GM23338 (cell line): ENCODE measurements at regions not wholly inside any gene's neighbourhood (a gene's known extent, or its start where the extent isn't known, plus 50 kb on each side); places are given as distances from the start of the nearest gene placed in this dataset.

Experiments used
- ATAC-seq: fragments of 200-7000 bp; cut with Tn5 transposase; 3 replicates; pipeline ENCODE4 v1.9.1; 2020
- DNase-seq: peaks from one replicate; pipeline ENCODE4 v3.0.0-alpha.2; 2015; ENCODE audit warnings: low spot score
- H2AFZ ChIP-seq: fragments of 200-600 bp; sonication (generic); 2 replicates; pipeline ENCODE4 v1.8.0; 2016; ENCODE audit warnings: antibody characterized with exemption, mild to moderate bottlenecking, moderate library complexity
- H3F3A ChIP-seq: fragments of 200-600 bp; sonication (generic); replicated peaks from 2 replicates; pipeline ENCODE4 v1.8.0; 2017; ENCODE audit warnings: antibody characterized with exemption, mixed run types, low read depth
- H3K27ac ChIP-seq: fragments of 200-600 bp; sonication (generic); 2 replicates; pipeline ENCODE4 v1.6.1; 2016; ENCODE audit warnings: low read depth
- H3K27me3 ChIP-seq: fragments of 200-600 bp; sonication (generic); 2 replicates; pipeline ENCODE4 v1.8.0; 2016; ENCODE audit warnings: mild to moderate bottlenecking, mixed run types, moderate library complexity; ENCODE audit not compliant: insufficient read depth
- H3K36me3 ChIP-seq: fragments of 200-600 bp; sonication (generic); 2 replicates; pipeline ENCODE4 v1.8.0; 2016; ENCODE audit warnings: mild to moderate bottlenecking; ENCODE audit not compliant: insufficient read depth
- H3K4me1 ChIP-seq: fragments of 200-600 bp; sonication (generic); 2 replicates; pipeline ENCODE4 v1.8.0; 2016; ENCODE audit warnings: mild to moderate bottlenecking, moderate library complexity; ENCODE audit not compliant: insufficient read depth
- H3K4me2 ChIP-seq: fragments of 200-600 bp; sonication (generic); 2 replicates; pipeline ENCODE4 v1.7.1; 2017; ENCODE audit warnings: mixed run types
- H3K4me3 ChIP-seq: fragments of 200-600 bp; sonication (generic); 2 replicates; pipeline ENCODE4 v1.6.1; 2016; ENCODE audit warnings: mixed run types
- H3K79me2 ChIP-seq: fragments of 200-600 bp; sonication (generic); replicated peaks from 2 replicates; pipeline ENCODE4 v1.8.0; 2017; ENCODE audit warnings: mild to moderate bottlenecking; ENCODE audit not compliant: insufficient read depth
- H3K9me2 ChIP-seq: fragments of 200-600 bp; sonication (generic); 2 replicates; pipeline ENCODE4 v1.8.0; 2017; ENCODE audit not compliant: insufficient read depth
- H4K20me1 ChIP-seq: fragments of 200-600 bp; sonication (generic); replicated peaks from 2 replicates; pipeline ENCODE4 v1.8.0; 2017; ENCODE audit warnings: mild to moderate bottlenecking; ENCODE audit not compliant: insufficient read depth
- H3K27ac Mint-ChIP-seq: 2 replicates; pipeline ENCODE4 v1.8.0; 2020; ENCODE audit warnings: inconsistent platforms, mild to moderate bottlenecking, moderate library complexity, mixed read lengths
- H3K27me3 Mint-ChIP-seq: 3 replicates; pipeline ENCODE4 v1.8.0; 2022; ENCODE audit warnings: low read depth, mild to moderate bottlenecking, moderate library complexity, mixed read lengths, inconsistent platforms; ENCODE audit not compliant: insufficient read depth, poor library complexity
- H3K36me3 Mint-ChIP-seq: 3 replicates; pipeline ENCODE4 v1.8.0; 2021; ENCODE audit warnings: low read depth, mild to moderate bottlenecking, inconsistent platforms, moderate library complexity, mixed read lengths
- H3K4me1 Mint-ChIP-seq: 3 replicates; pipeline ENCODE4 v1.8.0; 2020; ENCODE audit warnings: mild to moderate bottlenecking, inconsistent platforms, mixed read lengths
- H3K4me3 Mint-ChIP-seq: 3 replicates; pipeline ENCODE4 v1.8.0; 2021; ENCODE audit warnings: moderate library complexity, mild to moderate bottlenecking, inconsistent platforms, mixed read lengths
- H3K9me3 Mint-ChIP-seq: 3 replicates; pipeline ENCODE4 v1.8.0; 2020; ENCODE audit warnings: moderate library complexity, mild to moderate bottlenecking, inconsistent platforms, mixed read lengths
- CREB1 ChIP-seq: fragments of 250-450 bp; sonication (Bioruptor Pico); IDR thresholded peaks from 2 replicates; pipeline ENCODE4 v1.5.0; 2020; ENCODE audit warnings: low read depth, mild to moderate bottlenecking, moderate library complexity
- EZH2 ChIP-seq: fragments of 200-600 bp; sonication (generic); IDR thresholded peaks from one replicate; pipeline ENCODE4 v1.8.0; 2017; ENCODE audit warnings: antibody characterized with exemption, mild to moderate bottlenecking, low read depth; ENCODE audit not compliant: unreplicated experiment
- EZH2phosphoT487 ChIP-seq: fragments of 200-600 bp; sonication (generic); IDR thresholded peaks from one replicate; pipeline ENCODE4 v1.8.1; 2018; ENCODE audit warnings: antibody characterized with exemption; ENCODE audit not compliant: unreplicated experiment
- POLR2AphosphoS5 ChIP-seq: IDR thresholded peaks from 2 replicates; pipeline ENCODE4 v1.6.1; 2016; ENCODE audit warnings: antibody characterized with exemption, low read depth
- STAT1 ChIP-seq: IDR thresholded peaks from one replicate; pipeline ENCODE4 v1.6.1; 2016; ENCODE audit warnings: antibody characterized with exemption; ENCODE audit not compliant: unreplicated experiment
- ZNF114 ChIP-seq: fragments of 250-450 bp; sonication (Bioruptor Pico); IDR thresholded peaks from 2 replicates; pipeline ENCODE4 v1.5.0; 2020; ENCODE audit warnings: mild to moderate bottlenecking, moderate library complexity
- ZNF331 ChIP-seq: fragments of 250-450 bp; sonication (Bioruptor Pico); IDR thresholded peaks from 2 replicates; pipeline ENCODE4 v1.5.0; 2020; ENCODE audit warnings: low read depth, mild to moderate bottlenecking, moderate library complexity
- ZNF462 ChIP-seq: fragments of 250-450 bp; sonication (Bioruptor Pico); IDR thresholded peaks from 2 replicates; pipeline ENCODE4 v1.5.0; 2020; ENCODE audit warnings: mild to moderate bottlenecking, moderate library complexity
- TF ChIP-seq, protein P1 (sequence below): IDR thresholded peaks from one replicate; pipeline ENCODE4 v1.6.1; 2018; ENCODE audit warnings: antibody characterized with exemption; ENCODE audit not compliant: unreplicated experiment
- TF ChIP-seq, protein P2 (sequence below), 2 experiments: fragments of 200-600 bp in 1 of 2; sonication (generic) in 1 of 2; conservative IDR thresholded peaks; 2 replicates each; pipeline versions ENCODE4 v1.5.1 to v1.6.1; 2016 to 2017; ENCODE audit warnings: antibody characterized with exemption in 2 of 2, low read depth in 2 of 2, mild to moderate bottlenecking in 2 of 2, moderate library complexity in 1 of 2
- TF ChIP-seq, protein P3 (sequence below): IDR thresholded peaks from 2 replicates; pipeline ENCODE4 v1.6.1; 2016; ENCODE audit warnings: antibody characterized with exemption

- Histone ChIP-seq H2AFZ (no peak overlapping the region), H3F3A (no peaks in the 10 kb centered on the region), H3K79me2 (no peaks in the 10 kb centered on the region), H3K4me3 (no peak overlapping the region), H3K36me3 (no peaks in the 10 kb centered on the region), H3K27me3 (no peaks in the 10 kb centered on the region), H3K27ac (no peak overlapping the region), H3K4me2 (no peak overlapping the region), H4K20me1 (no peaks in the 10 kb centered on the region), H3K4me1 (no peaks in the 10 kb centered on the region), H3K9me2 (peaks cover 8% of the 10 kb centered on the region; the same call in 1 of the 2 replicates)
- Mint-ChIP-seq H3K4me1 (no peaks in the 10 kb centered on the region), H3K36me3 (no peaks in the 10 kb centered on the region), H3K4me3 (no peak overlapping the region), H3K27ac (peak overlapping the region; percentile 23; the same call in 1 of the 2 replicates), H3K27me3 (no peaks in the 10 kb centered on the region), H3K9me3 (no peaks in the 10 kb centered on the region; the same call in 2 of the 3 replicates)
- ATAC-seq (no peak), DNase-seq (no peak)
- TF ChIP-seq ZNF462 (CRISPR knock-in tag) (no peak), EZH2 (no peak), EZH2phosphoT487 (no peak), ZNF114 (CRISPR knock-in tag) (no peak), ZNF331 (CRISPR knock-in tag) (no peak), POLR2AphosphoS5 (no peak), STAT1 (no peak), CREB1 (CRISPR knock-in tag) (no peak)
- TF ChIP-seq, protein P1, sequence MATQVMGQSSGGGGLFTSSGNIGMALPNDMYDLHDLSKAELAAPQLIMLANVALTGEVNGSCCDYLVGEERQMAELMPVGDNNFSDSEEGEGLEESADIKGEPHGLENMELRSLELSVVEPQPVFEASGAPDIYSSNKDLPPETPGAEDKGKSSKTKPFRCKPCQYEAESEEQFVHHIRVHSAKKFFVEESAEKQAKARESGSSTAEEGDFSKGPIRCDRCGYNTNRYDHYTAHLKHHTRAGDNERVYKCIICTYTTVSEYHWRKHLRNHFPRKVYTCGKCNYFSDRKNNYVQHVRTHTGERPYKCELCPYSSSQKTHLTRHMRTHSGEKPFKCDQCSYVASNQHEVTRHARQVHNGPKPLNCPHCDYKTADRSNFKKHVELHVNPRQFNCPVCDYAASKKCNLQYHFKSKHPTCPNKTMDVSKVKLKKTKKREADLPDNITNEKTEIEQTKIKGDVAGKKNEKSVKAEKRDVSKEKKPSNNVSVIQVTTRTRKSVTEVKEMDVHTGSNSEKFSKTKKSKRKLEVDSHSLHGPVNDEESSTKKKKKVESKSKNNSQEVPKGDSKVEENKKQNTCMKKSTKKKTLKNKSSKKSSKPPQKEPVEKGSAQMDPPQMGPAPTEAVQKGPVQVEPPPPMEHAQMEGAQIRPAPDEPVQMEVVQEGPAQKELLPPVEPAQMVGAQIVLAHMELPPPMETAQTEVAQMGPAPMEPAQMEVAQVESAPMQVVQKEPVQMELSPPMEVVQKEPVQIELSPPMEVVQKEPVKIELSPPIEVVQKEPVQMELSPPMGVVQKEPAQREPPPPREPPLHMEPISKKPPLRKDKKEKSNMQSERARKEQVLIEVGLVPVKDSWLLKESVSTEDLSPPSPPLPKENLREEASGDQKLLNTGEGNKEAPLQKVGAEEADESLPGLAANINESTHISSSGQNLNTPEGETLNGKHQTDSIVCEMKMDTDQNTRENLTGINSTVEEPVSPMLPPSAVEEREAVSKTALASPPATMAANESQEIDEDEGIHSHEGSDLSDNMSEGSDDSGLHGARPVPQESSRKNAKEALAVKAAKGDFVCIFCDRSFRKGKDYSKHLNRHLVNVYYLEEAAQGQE = no peak
- TF ChIP-seq, protein P2, sequence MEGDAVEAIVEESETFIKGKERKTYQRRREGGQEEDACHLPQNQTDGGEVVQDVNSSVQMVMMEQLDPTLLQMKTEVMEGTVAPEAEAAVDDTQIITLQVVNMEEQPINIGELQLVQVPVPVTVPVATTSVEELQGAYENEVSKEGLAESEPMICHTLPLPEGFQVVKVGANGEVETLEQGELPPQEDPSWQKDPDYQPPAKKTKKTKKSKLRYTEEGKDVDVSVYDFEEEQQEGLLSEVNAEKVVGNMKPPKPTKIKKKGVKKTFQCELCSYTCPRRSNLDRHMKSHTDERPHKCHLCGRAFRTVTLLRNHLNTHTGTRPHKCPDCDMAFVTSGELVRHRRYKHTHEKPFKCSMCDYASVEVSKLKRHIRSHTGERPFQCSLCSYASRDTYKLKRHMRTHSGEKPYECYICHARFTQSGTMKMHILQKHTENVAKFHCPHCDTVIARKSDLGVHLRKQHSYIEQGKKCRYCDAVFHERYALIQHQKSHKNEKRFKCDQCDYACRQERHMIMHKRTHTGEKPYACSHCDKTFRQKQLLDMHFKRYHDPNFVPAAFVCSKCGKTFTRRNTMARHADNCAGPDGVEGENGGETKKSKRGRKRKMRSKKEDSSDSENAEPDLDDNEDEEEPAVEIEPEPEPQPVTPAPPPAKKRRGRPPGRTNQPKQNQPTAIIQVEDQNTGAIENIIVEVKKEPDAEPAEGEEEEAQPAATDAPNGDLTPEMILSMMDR (conservative IDR thresholded peaks at IDR 0.05; ENCODE audit: low read depth in 2 of 2) = no peak
- TF ChIP-seq, protein P3, sequence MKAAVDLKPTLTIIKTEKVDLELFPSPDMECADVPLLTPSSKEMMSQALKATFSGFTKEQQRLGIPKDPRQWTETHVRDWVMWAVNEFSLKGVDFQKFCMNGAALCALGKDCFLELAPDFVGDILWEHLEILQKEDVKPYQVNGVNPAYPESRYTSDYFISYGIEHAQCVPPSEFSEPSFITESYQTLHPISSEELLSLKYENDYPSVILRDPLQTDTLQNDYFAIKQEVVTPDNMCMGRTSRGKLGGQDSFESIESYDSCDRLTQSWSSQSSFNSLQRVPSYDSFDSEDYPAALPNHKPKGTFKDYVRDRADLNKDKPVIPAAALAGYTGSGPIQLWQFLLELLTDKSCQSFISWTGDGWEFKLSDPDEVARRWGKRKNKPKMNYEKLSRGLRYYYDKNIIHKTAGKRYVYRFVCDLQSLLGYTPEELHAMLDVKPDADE = no peak
These were observed 95.7 kb downstream of the MINAR1 start for GRCh38 chr15:79527821-79528220.
